HEK293 (cell line): ENCODE measurements at regions not wholly inside any gene's neighbourhood (a gene's known extent, or its start where the extent isn't known, plus 50 kb on each side); places are given as distances from the start of the nearest gene placed in this dataset.

Experiments
- CTCF ChIA-PET: fragments of 350-600 bp; formaldehyde crosslinking; extraction: SDS; loops from one replicate; lab custom pipeline; 2021; ENCODE audit warnings: antibody characterized with exemption; lab: Yijun Ruan, JAX
- POLR2A ChIA-PET: fragments of 300-600 bp; formaldehyde crosslinking; extraction: SDS; loops from one replicate; lab custom pipeline; 2020; ENCODE audit warnings: antibody characterized with exemption, inconsistent platforms; lab: Yijun Ruan, JAX
- H3K27ac ChIP-seq: fragments of 200-500 bp; sonication (Bioruptor generic); 2 replicates; pipeline ENCODE4 v1.5.1; 2014; ENCODE audit warnings: low read depth, low read length, control low read depth, inconsistent platforms; ENCODE audit errors: extremely low read depth
- H3K36me3 ChIP-seq, 2 experiments: fragments of 200-500 bp in 1 of 2; sonication (Bioruptor generic) in 1 of 2; 1 replicate in 1 of 2; 2 replicates in 1 of 2; pipeline ENCODE4 v1.5.1; 2014 to 2017; ENCODE audit warnings: inconsistent platforms in 2 of 2, low read length in 2 of 2; ENCODE audit not compliant: control insufficient read depth in 2 of 2, insufficient read depth in 1 of 2
- H3K4me1 ChIP-seq: fragments of 200-500 bp; sonication (Bioruptor generic); 2 replicates; pipeline ENCODE4 v1.5.1; 2014; ENCODE audit warnings: mild to moderate bottlenecking, low read length, inconsistent platforms; ENCODE audit not compliant: control insufficient read depth, insufficient read depth
- H3K4me3 ChIP-seq: 2 replicates; pipeline ENCODE4 v1.5.1; 2011; ENCODE audit warnings: low read depth, mild to moderate bottlenecking, control low read depth, low read length, moderate library complexity
- H3K9me3 ChIP-seq: fragments of 200-500 bp; sonication (Bioruptor generic); 2 replicates; pipeline ENCODE4 v1.5.1; 2014; ENCODE audit warnings: low read depth, low read length, inconsistent platforms; ENCODE audit not compliant: control insufficient read depth, insufficient read depth
- BCL11B ChIP-seq: fragments of 450-650 bp; formaldehyde crosslinking; IDR thresholded peaks from 2 replicates; pipeline ENCODE4 v1.5.1; 2016; ENCODE audit warnings: low read depth, missing biosample characterization, missing genetic modification characterization
- FEZF1 ChIP-seq: fragments of 450-650 bp; formaldehyde crosslinking; IDR thresholded peaks from 2 replicates; pipeline ENCODE4 v1.5.1; 2016; ENCODE audit warnings: missing biosample characterization, missing genetic modification characterization
- GLI4 ChIP-seq: fragments of 450-650 bp; formaldehyde crosslinking; IDR thresholded peaks from 2 replicates; pipeline ENCODE4 v1.5.1; 2016; ENCODE audit warnings: missing biosample characterization, missing genetic modification characterization
- GLIS1 ChIP-seq: fragments of 450-650 bp; formaldehyde crosslinking; IDR thresholded peaks from 2 replicates; pipeline ENCODE4 v1.5.1; 2016; ENCODE audit warnings: missing biosample characterization, missing genetic modification characterization
- HIC1 ChIP-seq: fragments of 450-650 bp; formaldehyde crosslinking; IDR thresholded peaks from 2 replicates; pipeline ENCODE4 v1.5.1; 2016; ENCODE audit warnings: missing biosample characterization, missing genetic modification characterization
- KLF1 ChIP-seq: fragments of 450-650 bp; formaldehyde crosslinking; IDR thresholded peaks from 2 replicates; pipeline ENCODE4 v1.5.1; 2016; ENCODE audit warnings: missing biosample characterization, missing genetic modification characterization
- ZBTB21 ChIP-seq: fragments of 450-650 bp; formaldehyde crosslinking; IDR thresholded peaks from 2 replicates; pipeline ENCODE4 v1.5.1; 2017; ENCODE audit warnings: missing biosample characterization, missing genetic modification characterization
- ZFP37 ChIP-seq: fragments of 450-650 bp; formaldehyde crosslinking; IDR thresholded peaks from 2 replicates; pipeline ENCODE4 v1.5.1; 2016; ENCODE audit warnings: missing biosample characterization, missing genetic modification characterization
- ZIC2 ChIP-seq: fragments of 450-650 bp; formaldehyde crosslinking; IDR thresholded peaks from 2 replicates; pipeline ENCODE4 v1.5.1; 2016; ENCODE audit warnings: missing biosample characterization, missing genetic modification characterization
- ZNF138 ChIP-seq: fragments of 450-650 bp; formaldehyde crosslinking; IDR thresholded peaks from 2 replicates; pipeline ENCODE4 v1.5.1; 2016; ENCODE audit warnings: missing biosample characterization, missing genetic modification characterization, borderline replicate concordance
- ZNF184 ChIP-seq: fragments of 450-650 bp; IDR thresholded peaks from 2 replicates; pipeline ENCODE4 v1.5.1; 2018; ENCODE audit warnings: missing biosample characterization, mild to moderate bottlenecking, missing genetic modification characterization
- ZNF341 ChIP-seq: fragments of 450-650 bp; formaldehyde crosslinking; IDR thresholded peaks from 2 replicates; pipeline ENCODE4; 2016; ENCODE audit warnings: low read depth, missing biosample characterization, missing genetic modification characterization
- ZNF544 ChIP-seq: fragments of 450-650 bp; formaldehyde crosslinking; IDR thresholded peaks from 2 replicates; pipeline ENCODE4 v1.5.0; 2017; ENCODE audit warnings: missing biosample characterization, missing genetic modification characterization
- ZNF560 ChIP-seq: fragments of 450-650 bp; formaldehyde crosslinking; IDR thresholded peaks from 2 replicates; pipeline ENCODE4 v1.5.1; 2017; ENCODE audit warnings: missing biosample characterization, missing genetic modification characterization, borderline replicate concordance
- ZNF664 ChIP-seq: fragments of 450-650 bp; formaldehyde crosslinking; IDR thresholded peaks from 2 replicates; pipeline ENCODE4 v1.5.1; 2016; ENCODE audit warnings: missing biosample characterization, missing genetic modification characterization
- ZNF791 ChIP-seq: fragments of 450-650 bp; formaldehyde crosslinking; IDR thresholded peaks from 2 replicates; pipeline ENCODE4 v1.5.1; 2016; ENCODE audit warnings: missing biosample characterization, missing genetic modification characterization
- ZNF837 ChIP-seq: fragments of 450-650 bp; formaldehyde crosslinking; IDR thresholded peaks from 2 replicates; pipeline ENCODE4 v1.5.1; 2016; ENCODE audit warnings: missing biosample characterization, missing genetic modification characterization
- ZSCAN30 ChIP-seq: fragments of 450-650 bp; IDR thresholded peaks from 2 replicates; pipeline ENCODE4 v1.5.1; 2018; ENCODE audit warnings: missing biosample characterization, mild to moderate bottlenecking, missing genetic modification characterization, moderate library complexity
- TF ChIP-seq, protein P1 (sequence below): fragments of 450-650 bp; formaldehyde crosslinking; IDR thresholded peaks from 2 replicates; pipeline ENCODE4 v1.5.1; 2016; ENCODE audit warnings: missing biosample characterization, missing genetic modification characterization
- TF ChIP-seq, protein P2 (sequence below): fragments of 450-650 bp; formaldehyde crosslinking; IDR thresholded peaks from 2 replicates; pipeline ENCODE4 v1.5.1; 2016; ENCODE audit warnings: missing biosample characterization, missing genetic modification characterization
- TF ChIP-seq, protein P3 (sequence below): fragments of 450-650 bp; formaldehyde crosslinking; IDR thresholded peaks from 2 replicates; pipeline ENCODE4 v1.5.1; 2016; ENCODE audit warnings: missing biosample characterization, missing genetic modification characterization
- TF ChIP-seq, protein P4 (sequence below): fragments of 450-650 bp; formaldehyde crosslinking; conservative IDR thresholded peaks from 2 replicates; pipeline ENCODE4 v1.5.1; 2016; ENCODE audit warnings: low read depth, missing biosample characterization, missing genetic modification characterization

DNA sequence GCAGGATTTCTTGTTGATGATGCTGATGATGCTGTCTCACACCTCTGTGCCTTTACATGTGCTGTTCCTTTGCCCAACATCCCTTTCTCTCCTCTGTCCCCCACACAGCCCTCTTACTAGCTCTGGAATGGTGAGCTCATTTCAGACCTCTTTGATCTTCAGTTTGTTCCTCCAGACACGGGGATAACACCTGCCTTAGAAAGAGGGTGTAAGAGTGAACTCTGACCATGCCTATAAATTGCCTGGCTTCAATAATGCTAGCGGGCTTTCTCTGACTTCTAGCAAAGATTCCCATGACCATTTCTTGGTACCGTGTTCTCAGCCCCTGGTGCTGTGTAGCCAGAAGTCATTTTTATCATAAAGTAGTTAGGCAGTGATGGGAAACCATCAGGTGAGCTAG lies 55.9 kb upstream of the DRD2 start:
- TF ChIP-seq ZNF664 (no peak), FEZF1 (tag by site-specific recombination) (no peak), ZNF341 (tag by site-specific recombination) (no peak), GLIS1 (no peak), ZSCAN30 (tag by site-specific recombination) (no peak), GLI4 (tag by site-specific recombination) (no peak), ZNF544 (tag by site-specific recombination) (no peak), KLF1 (tag by site-specific recombination) (no peak), ZNF138 (tag by site-specific recombination) (no peak), ZNF560 (tag by site-specific recombination) (no peak), ZNF184 (no peak), BCL11B (tag by site-specific recombination) (no peak)
- TF ChIP-seq, protein P1, sequence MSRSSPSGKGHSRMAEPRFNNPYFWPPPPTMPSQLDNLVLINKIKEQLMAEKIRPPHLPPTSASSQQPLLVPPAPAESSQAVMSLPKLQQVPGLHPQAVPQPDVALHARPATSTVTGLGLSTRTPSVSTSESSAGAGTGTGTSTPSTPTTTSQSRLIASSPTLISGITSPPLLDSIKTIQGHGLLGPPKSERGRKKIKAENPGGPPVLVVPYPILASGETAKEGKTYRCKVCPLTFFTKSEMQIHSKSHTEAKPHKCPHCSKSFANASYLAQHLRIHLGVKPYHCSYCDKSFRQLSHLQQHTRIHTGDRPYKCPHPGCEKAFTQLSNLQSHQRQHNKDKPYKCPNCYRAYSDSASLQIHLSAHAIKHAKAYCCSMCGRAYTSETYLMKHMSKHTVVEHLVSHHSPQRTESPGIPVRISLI (tag by site-specific recombination) = no peak
- TF ChIP-seq, protein P2, sequence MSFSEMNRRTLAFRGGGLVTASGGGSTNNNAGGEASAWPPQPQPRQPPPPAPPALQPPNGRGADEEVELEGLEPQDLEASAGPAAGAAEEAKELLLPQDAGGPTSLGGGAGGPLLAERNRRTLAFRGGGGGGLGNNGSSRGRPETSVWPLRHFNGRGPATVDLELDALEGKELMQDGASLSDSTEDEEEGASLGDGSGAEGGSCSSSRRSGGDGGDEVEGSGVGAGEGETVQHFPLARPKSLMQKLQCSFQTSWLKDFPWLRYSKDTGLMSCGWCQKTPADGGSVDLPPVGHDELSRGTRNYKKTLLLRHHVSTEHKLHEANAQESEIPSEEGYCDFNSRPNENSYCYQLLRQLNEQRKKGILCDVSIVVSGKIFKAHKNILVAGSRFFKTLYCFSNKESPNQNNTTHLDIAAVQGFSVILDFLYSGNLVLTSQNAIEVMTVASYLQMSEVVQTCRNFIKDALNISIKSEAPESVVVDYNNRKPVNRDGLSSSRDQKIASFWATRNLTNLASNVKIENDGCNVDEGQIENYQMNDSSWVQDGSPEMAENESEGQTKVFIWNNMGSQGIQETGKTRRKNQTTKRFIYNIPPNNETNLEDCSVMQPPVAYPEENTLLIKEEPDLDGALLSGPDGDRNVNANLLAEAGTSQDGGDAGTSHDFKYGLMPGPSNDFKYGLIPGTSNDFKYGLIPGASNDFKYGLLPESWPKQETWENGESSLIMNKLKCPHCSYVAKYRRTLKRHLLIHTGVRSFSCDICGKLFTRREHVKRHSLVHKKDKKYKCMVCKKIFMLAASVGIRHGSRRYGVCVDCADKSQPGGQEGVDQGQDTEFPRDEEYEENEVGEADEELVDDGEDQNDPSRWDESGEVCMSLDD (tag by site-specific recombination) = no peak
- TF ChIP-seq, protein P3, sequence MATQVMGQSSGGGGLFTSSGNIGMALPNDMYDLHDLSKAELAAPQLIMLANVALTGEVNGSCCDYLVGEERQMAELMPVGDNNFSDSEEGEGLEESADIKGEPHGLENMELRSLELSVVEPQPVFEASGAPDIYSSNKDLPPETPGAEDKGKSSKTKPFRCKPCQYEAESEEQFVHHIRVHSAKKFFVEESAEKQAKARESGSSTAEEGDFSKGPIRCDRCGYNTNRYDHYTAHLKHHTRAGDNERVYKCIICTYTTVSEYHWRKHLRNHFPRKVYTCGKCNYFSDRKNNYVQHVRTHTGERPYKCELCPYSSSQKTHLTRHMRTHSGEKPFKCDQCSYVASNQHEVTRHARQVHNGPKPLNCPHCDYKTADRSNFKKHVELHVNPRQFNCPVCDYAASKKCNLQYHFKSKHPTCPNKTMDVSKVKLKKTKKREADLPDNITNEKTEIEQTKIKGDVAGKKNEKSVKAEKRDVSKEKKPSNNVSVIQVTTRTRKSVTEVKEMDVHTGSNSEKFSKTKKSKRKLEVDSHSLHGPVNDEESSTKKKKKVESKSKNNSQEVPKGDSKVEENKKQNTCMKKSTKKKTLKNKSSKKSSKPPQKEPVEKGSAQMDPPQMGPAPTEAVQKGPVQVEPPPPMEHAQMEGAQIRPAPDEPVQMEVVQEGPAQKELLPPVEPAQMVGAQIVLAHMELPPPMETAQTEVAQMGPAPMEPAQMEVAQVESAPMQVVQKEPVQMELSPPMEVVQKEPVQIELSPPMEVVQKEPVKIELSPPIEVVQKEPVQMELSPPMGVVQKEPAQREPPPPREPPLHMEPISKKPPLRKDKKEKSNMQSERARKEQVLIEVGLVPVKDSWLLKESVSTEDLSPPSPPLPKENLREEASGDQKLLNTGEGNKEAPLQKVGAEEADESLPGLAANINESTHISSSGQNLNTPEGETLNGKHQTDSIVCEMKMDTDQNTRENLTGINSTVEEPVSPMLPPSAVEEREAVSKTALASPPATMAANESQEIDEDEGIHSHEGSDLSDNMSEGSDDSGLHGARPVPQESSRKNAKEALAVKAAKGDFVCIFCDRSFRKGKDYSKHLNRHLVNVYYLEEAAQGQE (tag by site-specific recombination) = no peak
- TF ChIP-seq, all 188 proteins: peak for 0
- Histone ChIP-seq H3K9me3 (no peaks in the 10 kb centered on the region), H3K4me1 (no peaks in the 10 kb centered on the region), H3K4me3 (no peak overlapping the region), H3K36me3 (no peaks in the 10 kb centered on the region), H3K27ac (no peak overlapping the region)
- CTCF ChIA-PET = interaction anchor here (0.6 to 5.4 kb wide), 6 partner anchors 12 to 225 kb away, joined by 3 to 24 read pairs (median 6); no protein-coding TSS in a partner anchor
- POLR2A ChIA-PET = no interaction called here

DNA sequence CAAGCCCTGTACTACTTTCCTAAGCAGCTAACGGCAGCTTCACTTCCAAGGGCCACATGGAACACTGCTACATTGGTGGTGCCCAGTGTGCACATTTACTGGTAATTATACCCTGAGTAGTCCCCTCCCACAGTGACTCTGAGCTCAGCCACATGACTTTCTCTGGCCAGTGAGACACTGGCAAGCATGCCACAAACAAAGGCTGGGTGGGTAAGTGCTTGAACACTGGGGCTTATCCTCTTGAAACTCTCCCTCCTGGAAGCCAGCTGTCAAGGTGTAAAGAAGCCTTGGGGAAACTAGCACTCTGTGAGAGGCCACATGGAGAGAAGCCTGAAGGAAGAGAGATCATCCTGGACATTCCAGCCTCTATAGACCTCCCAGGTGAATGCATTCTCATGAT lies 54.4 kb upstream of the DRD2 start:
- ChIA-PET CTCF (interaction anchor here (0.7 to 5.4 kb wide), 6 partner anchors 8 to 240 kb away, joined by 3 to 24 read pairs (median 4); no protein-coding TSS in a partner anchor), POLR2A (no interaction called here)
- H3K27ac ChIP-seq = no peak overlapping the region
- no peaks in the 10 kb centered on the region for H3K4me1 ChIP-seq
- no peak overlapping the region for H3K4me3 ChIP-seq
- H3K9me3 ChIP-seq = no peaks in the 10 kb centered on the region
- no peaks in the 10 kb centered on the region for H3K36me3 ChIP-seq
- TF ChIP-seq ZNF837 (no peak), ZFP37 (no peak), ZBTB21 (no peak), HIC1 (no peak), ZNF791 (tag by site-specific recombination) (no peak), ZIC2 (tag by site-specific recombination) (no peak)
- TF ChIP-seq, protein P4, sequence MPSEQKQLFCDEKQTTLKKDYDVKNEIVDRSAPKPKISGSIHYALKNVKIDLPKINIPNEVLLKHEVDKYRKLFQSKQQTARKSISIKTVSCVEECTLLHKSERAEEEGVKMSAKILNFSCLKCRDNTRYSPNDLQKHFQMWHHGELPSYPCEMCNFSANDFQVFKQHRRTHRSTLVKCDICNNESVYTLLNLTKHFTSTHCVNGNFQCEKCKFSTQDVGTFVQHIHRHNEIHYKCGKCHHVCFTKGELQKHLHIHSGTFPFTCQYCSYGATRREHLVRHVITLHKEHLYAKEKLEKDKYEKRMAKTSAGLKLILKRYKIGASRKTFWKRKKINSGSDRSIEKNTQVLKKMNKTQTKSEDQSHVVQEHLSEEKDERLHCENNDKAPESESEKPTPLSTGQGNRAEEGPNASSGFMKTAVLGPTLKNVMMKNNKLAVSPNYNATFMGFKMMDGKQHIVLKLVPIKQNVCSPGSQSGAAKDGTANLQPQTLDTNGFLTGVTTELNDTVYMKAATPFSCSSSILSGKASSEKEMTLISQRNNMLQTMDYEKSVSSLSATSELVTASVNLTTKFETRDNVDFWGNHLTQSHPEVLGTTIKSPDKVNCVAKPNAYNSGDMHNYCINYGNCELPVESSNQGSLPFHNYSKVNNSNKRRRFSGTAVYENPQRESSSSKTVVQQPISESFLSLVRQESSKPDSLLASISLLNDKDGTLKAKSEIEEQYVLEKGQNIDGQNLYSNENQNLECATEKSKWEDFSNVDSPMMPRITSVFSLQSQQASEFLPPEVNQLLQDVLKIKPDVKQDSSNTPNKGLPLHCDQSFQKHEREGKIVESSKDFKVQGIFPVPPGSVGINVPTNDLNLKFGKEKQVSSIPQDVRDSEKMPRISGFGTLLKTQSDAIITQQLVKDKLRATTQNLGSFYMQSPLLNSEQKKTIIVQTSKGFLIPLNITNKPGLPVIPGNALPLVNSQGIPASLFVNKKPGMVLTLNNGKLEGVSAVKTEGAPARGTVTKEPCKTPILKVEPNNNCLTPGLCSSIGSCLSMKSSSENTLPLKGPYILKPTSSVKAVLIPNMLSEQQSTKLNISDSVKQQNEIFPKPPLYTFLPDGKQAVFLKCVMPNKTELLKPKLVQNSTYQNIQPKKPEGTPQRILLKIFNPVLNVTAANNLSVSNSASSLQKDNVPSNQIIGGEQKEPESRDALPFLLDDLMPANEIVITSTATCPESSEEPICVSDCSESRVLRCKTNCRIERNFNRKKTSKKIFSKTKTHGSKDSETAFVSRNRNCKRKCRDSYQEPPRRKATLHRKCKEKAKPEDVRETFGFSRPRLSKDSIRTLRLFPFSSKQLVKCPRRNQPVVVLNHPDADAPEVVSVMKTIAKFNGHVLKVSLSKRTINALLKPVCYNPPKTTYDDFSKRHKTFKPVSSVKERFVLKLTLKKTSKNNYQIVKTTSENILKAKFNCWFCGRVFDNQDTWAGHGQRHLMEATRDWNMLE (tag by site-specific recombination) = no peak
